ENCODE measurements at regions not wholly inside any gene's neighbourhood (a gene's known extent, or its start where the extent isn't known, plus 50 kb on each side); places are given as distances from the start of the nearest gene placed in this dataset.

- H3K27ac Mint-ChIP-seq = no peak overlapping the region
- Histone ChIP-seq H3K79me2 (ENCODE audit: insufficient read depth, low read length) (no peaks in the 10 kb centered on the region), H3K4me1 (ENCODE audit: control insufficient read depth in 1 of 2, insufficient read depth in 2 of 2, low read length in 2 of 2) (no peaks in the 10 kb centered on the region), H3K4me3 (replicated peaks in 1 of 3; ENCODE audit: low read depth in 2 of 3, low read length in 3 of 3) (no peak overlapping the region), H3K9me3 (replicated peaks in 1 of 2; ENCODE audit: control insufficient read depth in 1 of 2, insufficient read depth in 1 of 2, low read length in 2 of 2) (no peaks in the 10 kb centered on the region), H3K4me2 (replicated peaks; ENCODE audit: extremely low read depth, low read length, poor library complexity, severe bottlenecking) (no peak overlapping the region), H3K27me3 (ENCODE audit: control insufficient read depth in 2 of 2, insufficient read depth in 2 of 2, low read length in 2 of 2) (no peaks in the 10 kb centered on the region), H3K36me3 (replicated peaks in 1 of 2; ENCODE audit: control insufficient read depth in 1 of 2, insufficient read depth in 2 of 2, low read length in 2 of 2) (no peaks in the 10 kb centered on the region), H3K27ac (ENCODE audit: low read depth in 1 of 2, low read length in 2 of 2) (no peak overlapping the region), H4K20me1 (ENCODE audit: insufficient read depth, low read length) (no peaks in the 10 kb centered on the region), H3K9ac (ENCODE audit: insufficient read depth, low read length, poor library complexity, severe bottlenecking) (no peak overlapping the region), H2AFZ (ENCODE audit: insufficient read depth, low read depth, low read length, poor library complexity, severe bottlenecking) (no peak overlapping the region)
- no peak for TF ChIP-seq CTCF (IDR thresholded peaks at IDR 0.05)
- intact Hi-C loops (cut with micrococcal nuclease) = no loop called here
- peaks cover 1 to 2% (median 2%) of the 10 kb centered on the region in 3 donors for H3K27me3 Mint-ChIP-seq (ENCODE audit: low read depth in 3 of 3)
- peaks cover 0 to 6% (median 4%) of the 10 kb centered on the region in 7 donors for H3K9me3 Mint-ChIP-seq
- no peaks in the 10 kb centered on the region for H3K36me3 Mint-ChIP-seq
- H3K4me3 Mint-ChIP-seq = no peak overlapping the region
- 100% methylated on average over 2 of the region's 2 CpGs for WGBS (ENCODE audit: insufficient coverage)
- H3K4me1 Mint-ChIP-seq = no peaks in the 10 kb centered on the region
- DNase-seq = no peak
These were observed 163.6 kb downstream of the LRRC70 start for GRCh38 chr5:62742207-62742606.

- no peaks in the 10 kb centered on the region for H4K20me1 ChIP-seq (ENCODE audit: insufficient read depth, low read length)
- no peaks in the 10 kb centered on the region for H3K4me1 ChIP-seq (ENCODE audit: control insufficient read depth in 1 of 2, insufficient read depth in 2 of 2, low read length in 2 of 2)
- H2AFZ ChIP-seq (ENCODE audit: insufficient read depth, low read depth, low read length, poor library complexity, severe bottlenecking) = no peak overlapping the region
- H3K9ac ChIP-seq (ENCODE audit: insufficient read depth, low read length, poor library complexity, severe bottlenecking) = no peak overlapping the region
- Mint-ChIP-seq H3K4me1 (no peaks in the 10 kb centered on the region), H3K36me3 (no peaks in the 10 kb centered on the region), H3K27ac (no peak overlapping the region), H3K27me3 (ENCODE audit: low read depth in 3 of 3) (peaks cover 1 to 2% (median 2%) of the 10 kb centered on the region in 3 donors), H3K4me3 (no peak overlapping the region), H3K9me3 (peaks cover 0 to 6% (median 4%) of the 10 kb centered on the region in 7 donors)
- H3K79me2 ChIP-seq (ENCODE audit: insufficient read depth, low read length) = no peaks in the 10 kb centered on the region
- H3K4me2 ChIP-seq (replicated peaks; ENCODE audit: extremely low read depth, low read length, poor library complexity, severe bottlenecking) = no peak overlapping the region
- H3K36me3 ChIP-seq (replicated peaks in 1 of 2; ENCODE audit: control insufficient read depth in 1 of 2, insufficient read depth in 2 of 2, low read length in 2 of 2) = no peaks in the 10 kb centered on the region
- H3K9me3 ChIP-seq (replicated peaks in 1 of 2; ENCODE audit: control insufficient read depth in 1 of 2, insufficient read depth in 1 of 2, low read length in 2 of 2) = no peaks in the 10 kb centered on the region
- intact Hi-C loops (cut with micrococcal nuclease) = no loop called here
- H3K4me3 ChIP-seq (replicated peaks in 1 of 3; ENCODE audit: low read depth in 2 of 3, low read length in 3 of 3) = no peak overlapping the region
- H3K27ac ChIP-seq (ENCODE audit: low read depth in 1 of 2, low read length in 2 of 2) = no peak overlapping the region
- no peak for TF ChIP-seq CTCF (IDR thresholded peaks at IDR 0.05)
- no peaks in the 10 kb centered on the region for H3K27me3 ChIP-seq (ENCODE audit: control insufficient read depth in 2 of 2, insufficient read depth in 2 of 2, low read length in 2 of 2)
- DNase-seq = no peak
- no CpG with 5 or more reads among the region's 2 CpGs for WGBS (ENCODE audit: insufficient coverage)
These were observed 163.1 kb downstream of the LRRC70 start for GRCh38 chr5:62741761-62742160.

All from CD14-positive monocyte (primary cell).